ENCODE measurements at regions not wholly inside any gene's neighbourhood (a gene's known extent, or its start where the extent isn't known, plus 50 kb on each side); places are given as distances from the start of the nearest gene placed in this dataset.

DNA sequence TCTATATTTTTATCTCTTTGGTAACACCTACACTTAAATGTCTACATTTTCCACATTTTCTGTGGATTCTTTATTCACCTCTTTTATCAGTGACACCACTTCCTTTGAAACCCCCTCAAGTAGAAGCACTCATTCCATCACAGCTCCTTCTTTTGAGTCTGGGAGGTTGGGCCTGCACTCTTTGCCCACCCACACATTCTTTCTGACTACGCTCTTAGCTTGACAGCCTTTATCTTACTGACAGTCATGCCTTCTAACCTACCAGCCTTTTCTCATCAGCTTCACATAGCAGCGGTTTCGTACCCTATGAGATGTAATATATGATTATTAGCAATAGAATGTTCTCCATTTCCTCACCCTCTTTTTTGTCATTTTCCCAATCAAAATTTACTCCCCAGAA lies 151.9 kb downstream of the TNFSF18 start:
- H3K27ac ChIP-seq: no peak overlapping the region
- H3K36me3 ChIP-seq (ENCODE audit: insufficient read depth, low read length): no peaks in the 10 kb centered on the region
- H3K9ac ChIP-seq (ENCODE audit: insufficient read length): no peak overlapping the region
- H3K9me3 ChIP-seq (ENCODE audit: low read depth, low read length): no peaks in the 10 kb centered on the region
- no peak for TF ChIP-seq EZH2 (IDR thresholded peaks at IDR 0.05)
- no peak for TF ChIP-seq FOXP2 (optimal IDR thresholded peaks at IDR 0.05; ENCODE audit: control extremely low read depth, extremely low read length, insufficient read depth)
- TF ChIP-seq POLR2AphosphoS5 (IDR thresholded peaks at IDR 0.05; ENCODE audit: borderline replicate concordance, low read depth, low read length): no peak
- H3K4me3 ChIP-seq: no peak overlapping the region
- DNase-seq (ENCODE audit: low read depth, low spot score): no peak

DNA sequence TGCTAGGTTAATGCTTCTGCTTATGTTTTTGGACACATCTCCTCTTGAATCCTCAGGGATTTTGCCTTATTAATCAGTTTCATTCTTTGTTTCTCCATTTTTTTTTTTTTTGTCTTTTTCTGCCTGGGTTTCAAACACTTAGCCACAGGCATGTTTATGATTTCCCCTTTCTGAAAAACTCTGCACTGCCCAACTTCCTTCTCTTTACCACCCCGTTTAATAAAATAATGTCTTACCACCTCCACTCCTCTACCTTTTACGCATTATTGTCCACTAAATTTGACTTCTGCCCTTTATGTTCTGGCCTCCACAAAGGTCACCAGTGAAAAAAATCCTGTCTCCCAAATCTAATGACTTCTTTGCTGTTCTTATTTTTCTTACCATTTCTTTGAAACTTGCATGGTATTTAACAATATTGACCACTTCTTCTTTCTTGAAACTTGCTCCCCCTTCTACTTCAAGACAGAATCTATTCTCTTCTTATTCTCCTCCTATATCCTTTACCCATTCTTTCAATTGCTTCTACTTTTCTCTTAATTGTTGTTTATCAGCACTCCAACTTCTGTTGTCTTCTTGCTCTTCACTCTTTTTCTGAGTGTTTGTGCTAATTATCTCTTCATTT lies 150.3 kb downstream of the TNFSF18 start:
- Histone ChIP-seq H3K36me3 (ENCODE audit: insufficient read depth, low read length) (no peaks in the 10 kb centered on the region), H3K27ac (no peak overlapping the region), H3K9ac (ENCODE audit: insufficient read length) (no peak overlapping the region), H3K4me3 (no peak overlapping the region), H3K9me3 (ENCODE audit: low read depth, low read length) (no peaks in the 10 kb centered on the region)
- TF ChIP-seq FOXP2 (optimal IDR thresholded peaks at IDR 0.05; ENCODE audit: control extremely low read depth, extremely low read length, insufficient read depth) (no peak), POLR2AphosphoS5 (IDR thresholded peaks at IDR 0.05; ENCODE audit: borderline replicate concordance, low read depth, low read length) (no peak), EZH2 (IDR thresholded peaks at IDR 0.05) (no peak)
- DNase-seq (ENCODE audit: low read depth, low spot score): no peak

DNA sequence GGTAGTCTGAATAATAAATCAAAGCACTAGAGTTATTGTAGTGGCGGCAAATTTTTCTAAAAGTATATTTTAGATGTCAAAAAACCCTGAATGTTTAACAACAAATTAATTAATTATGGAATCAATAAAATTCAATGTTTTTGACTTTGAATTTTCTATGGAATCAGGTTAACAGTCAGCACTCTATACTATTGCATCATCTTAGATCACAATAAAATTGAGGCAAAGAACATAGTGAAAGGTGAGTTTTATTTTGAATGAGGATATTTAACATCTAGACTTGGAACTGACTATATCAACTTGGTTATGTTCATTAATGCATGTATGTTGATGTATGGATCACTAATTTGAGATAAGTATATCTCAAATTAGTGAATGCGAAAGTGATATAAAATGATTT lies 148.5 kb downstream of the TNFSF18 start:
- Histone ChIP-seq H3K36me3 (ENCODE audit: insufficient read depth, low read length) (no peaks in the 10 kb centered on the region), H3K9ac (ENCODE audit: insufficient read length) (no peak overlapping the region), H3K27ac (no peak overlapping the region), H3K9me3 (ENCODE audit: low read depth, low read length) (no peaks in the 10 kb centered on the region), H3K4me3 (no peak overlapping the region)
- TF ChIP-seq FOXP2 (optimal IDR thresholded peaks at IDR 0.05; ENCODE audit: control extremely low read depth, extremely low read length, insufficient read depth) (no peak), POLR2AphosphoS5 (IDR thresholded peaks at IDR 0.05; ENCODE audit: borderline replicate concordance, low read depth, low read length) (no peak), EZH2 (IDR thresholded peaks at IDR 0.05) (no peak)
- DNase-seq (ENCODE audit: low read depth, low spot score): no peak

DNA sequence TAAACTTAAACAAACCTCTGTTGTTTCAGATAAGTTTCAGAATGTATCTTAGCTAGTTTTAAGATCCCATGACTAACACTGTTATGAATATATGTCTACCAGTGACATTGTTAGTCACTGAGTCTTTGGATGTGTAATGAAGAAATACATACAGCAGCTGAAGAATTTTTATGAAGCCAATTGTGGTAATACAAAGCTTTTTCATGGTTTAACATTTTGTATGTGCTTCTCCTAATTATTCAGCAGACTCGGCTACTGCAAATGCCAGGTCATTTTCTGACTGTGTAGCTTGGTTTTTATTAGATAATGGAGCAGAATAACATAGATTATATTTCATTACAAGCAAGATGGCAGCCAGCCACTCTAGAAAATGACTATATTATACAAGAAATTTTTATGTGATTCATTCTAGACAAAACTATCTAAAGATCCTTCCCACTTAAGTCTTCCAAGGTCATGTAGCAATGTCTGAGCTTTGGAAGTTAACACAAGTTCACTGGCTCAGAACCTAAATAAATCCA lies 147.8 kb downstream of the TNFSF18 start:
- no peak overlapping the region for H3K27ac ChIP-seq
- no peak for DNase-seq (ENCODE audit: low read depth, low spot score)
- H3K9ac ChIP-seq (ENCODE audit: insufficient read length): no peak overlapping the region
- H3K36me3 ChIP-seq (ENCODE audit: insufficient read depth, low read length): no peaks in the 10 kb centered on the region
- no peak overlapping the region for H3K4me3 ChIP-seq
- TF ChIP-seq FOXP2 (optimal IDR thresholded peaks at IDR 0.05; ENCODE audit: control extremely low read depth, extremely low read length, insufficient read depth): no peak
- no peak for TF ChIP-seq EZH2 (IDR thresholded peaks at IDR 0.05)
- no peak for TF ChIP-seq POLR2AphosphoS5 (IDR thresholded peaks at IDR 0.05; ENCODE audit: borderline replicate concordance, low read depth, low read length)
- H3K9me3 ChIP-seq (ENCODE audit: low read depth, low read length): no peaks in the 10 kb centered on the region

DNA sequence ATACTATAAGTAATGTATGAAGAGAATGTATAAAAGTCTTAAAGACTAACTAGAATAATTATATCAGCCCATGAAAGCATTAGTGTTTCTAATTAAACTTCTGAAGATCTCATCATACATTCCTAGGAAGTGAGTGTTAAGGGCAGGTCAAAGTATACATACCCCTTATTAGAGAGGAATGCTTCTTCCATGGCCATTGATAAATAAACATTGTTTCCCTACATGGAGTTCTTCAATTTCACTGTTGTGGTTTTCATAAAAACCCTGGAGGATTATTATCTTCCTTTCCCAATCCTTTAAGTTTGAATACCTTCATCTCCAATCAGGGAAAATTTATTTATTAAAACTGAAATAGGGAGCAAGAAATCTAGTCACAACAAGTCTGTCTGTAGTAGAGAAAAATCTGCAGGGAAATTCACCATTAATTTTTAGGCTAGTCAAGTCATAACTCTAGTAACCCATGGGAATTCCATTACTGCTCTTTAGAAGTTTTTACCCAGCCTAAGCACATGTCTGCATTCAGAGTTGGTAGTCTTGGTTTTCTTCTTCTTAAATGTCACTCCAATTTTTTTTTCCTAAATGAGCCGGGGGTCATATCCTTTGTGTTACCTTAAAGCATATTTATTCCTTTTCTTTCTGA lies 147.0 kb downstream of the TNFSF18 start:
- no peaks in the 10 kb centered on the region for H3K36me3 ChIP-seq (ENCODE audit: insufficient read depth, low read length)
- H3K4me3 ChIP-seq: no peak overlapping the region
- no peak overlapping the region for H3K27ac ChIP-seq
- DNase-seq (ENCODE audit: low read depth, low spot score): no peak
- no peak for TF ChIP-seq EZH2 (IDR thresholded peaks at IDR 0.05)
- TF ChIP-seq FOXP2 (optimal IDR thresholded peaks at IDR 0.05; ENCODE audit: control extremely low read depth, extremely low read length, insufficient read depth): no peak
- no peaks in the 10 kb centered on the region for H3K9me3 ChIP-seq (ENCODE audit: low read depth, low read length)
- no peak overlapping the region for H3K9ac ChIP-seq (ENCODE audit: insufficient read length)

DNA sequence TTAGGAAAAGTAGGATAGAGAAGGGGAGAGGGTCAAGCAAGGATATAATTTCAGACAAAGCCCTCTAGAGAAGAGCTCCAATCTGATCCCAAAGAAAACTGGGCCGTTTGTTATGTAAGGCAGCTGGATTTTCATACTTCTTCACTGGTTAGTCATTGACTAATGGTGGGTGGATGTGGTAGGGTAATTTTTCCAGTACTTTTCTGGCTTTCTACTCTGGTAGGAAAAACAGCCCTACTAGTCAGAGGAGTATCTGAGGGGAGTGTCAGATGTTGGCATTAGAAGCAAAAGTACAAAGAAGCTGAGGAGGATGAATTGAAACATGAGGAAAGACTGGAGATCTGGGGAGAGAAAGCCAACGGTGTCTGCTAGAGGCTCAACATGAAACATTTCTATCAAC lies 145.3 kb downstream of the TNFSF18 start:
- H3K9me3 ChIP-seq (ENCODE audit: low read depth, low read length): no peaks in the 10 kb centered on the region
- H3K9ac ChIP-seq (ENCODE audit: insufficient read length): no peak overlapping the region
- no peaks in the 10 kb centered on the region for H3K36me3 ChIP-seq (ENCODE audit: insufficient read depth, low read length)
- no peak overlapping the region for H3K27ac ChIP-seq
- H3K4me3 ChIP-seq: no peak overlapping the region
- TF ChIP-seq POLR2AphosphoS5 (IDR thresholded peaks at IDR 0.05; ENCODE audit: borderline replicate concordance, low read depth, low read length) (no peak), FOXP2 (optimal IDR thresholded peaks at IDR 0.05; ENCODE audit: control extremely low read depth, extremely low read length, insufficient read depth) (no peak), EZH2 (IDR thresholded peaks at IDR 0.05) (no peak)
- no peak for DNase-seq (ENCODE audit: low read depth, low spot score)

DNA sequence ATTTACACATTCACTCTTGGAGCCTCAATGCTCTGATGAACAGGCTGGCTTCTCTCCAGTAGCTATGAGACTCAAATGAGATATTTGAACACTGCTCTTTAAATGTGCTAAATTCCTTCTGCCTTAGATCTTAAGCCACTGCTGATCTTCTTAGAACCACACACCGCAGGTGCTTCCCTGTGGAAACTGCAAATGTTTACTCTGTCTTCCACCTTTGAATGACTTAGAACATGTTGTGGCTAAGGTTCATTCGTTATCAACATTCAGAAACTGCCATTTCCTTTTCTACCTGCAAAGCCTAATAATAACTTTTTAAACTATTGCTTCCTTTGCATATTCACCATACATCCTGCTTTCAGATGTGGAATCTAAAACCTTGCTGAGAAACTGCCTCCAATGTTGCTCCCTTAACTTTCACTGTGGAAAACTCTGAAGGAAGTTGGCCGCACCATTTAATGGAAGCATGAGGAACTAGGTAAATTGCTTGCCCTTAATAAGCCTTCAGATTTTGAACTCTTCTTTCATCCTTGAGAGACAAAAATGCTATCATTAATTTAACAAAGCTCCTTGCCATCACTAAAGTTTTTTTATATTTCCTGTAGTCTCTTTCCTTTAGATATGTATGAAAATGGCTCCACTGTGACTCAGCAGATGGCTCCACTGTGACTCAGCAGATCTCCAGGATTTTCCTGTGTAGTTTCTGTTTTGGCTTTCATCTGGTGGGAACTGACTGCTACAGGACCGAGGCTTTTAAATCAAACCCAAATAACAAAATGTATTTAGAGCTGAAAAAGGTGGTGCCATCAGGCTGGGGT lies 143.8 kb downstream of the TNFSF18 start:
- H3K9ac ChIP-seq (ENCODE audit: insufficient read length): no peak overlapping the region
- no peak for DNase-seq (ENCODE audit: low read depth, low spot score)
- TF ChIP-seq EZH2 (IDR thresholded peaks at IDR 0.05) (no peak), POLR2AphosphoS5 (IDR thresholded peaks at IDR 0.05; ENCODE audit: borderline replicate concordance, low read depth, low read length) (no peak), FOXP2 (optimal IDR thresholded peaks at IDR 0.05; ENCODE audit: control extremely low read depth, extremely low read length, insufficient read depth) (no peak)
- H3K27ac ChIP-seq: no peak overlapping the region
- H3K4me3 ChIP-seq: no peak overlapping the region
- H3K9me3 ChIP-seq (ENCODE audit: low read depth, low read length): no peaks in the 10 kb centered on the region
- no peaks in the 10 kb centered on the region for H3K36me3 ChIP-seq (ENCODE audit: insufficient read depth, low read length)

DNA sequence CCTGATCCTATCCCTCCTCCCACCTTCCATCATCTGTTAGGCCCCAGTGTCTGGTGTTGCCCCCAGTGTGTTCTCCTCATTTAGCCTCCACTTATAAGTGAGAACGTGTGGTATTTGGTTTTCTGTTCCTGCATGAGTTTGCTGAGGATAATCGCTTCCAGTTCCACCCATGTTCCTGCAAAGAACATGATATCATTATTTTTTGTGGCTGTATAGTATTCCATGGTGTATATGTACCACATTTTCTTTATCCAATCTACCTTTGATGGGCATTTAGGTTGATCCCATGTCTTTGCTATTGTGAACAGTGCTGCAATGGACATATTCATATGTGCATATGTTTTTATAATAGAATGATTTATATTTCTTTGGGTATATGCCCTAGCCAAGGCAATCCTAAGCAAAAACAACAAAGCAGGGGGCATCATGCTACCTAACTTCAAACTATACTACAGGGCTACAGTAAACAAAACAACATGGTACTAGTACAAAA lies 142.9 kb downstream of the TNFSF18 start:
- Histone ChIP-seq H3K27ac (no peak overlapping the region), H3K9me3 (ENCODE audit: low read depth, low read length) (no peaks in the 10 kb centered on the region), H3K36me3 (ENCODE audit: insufficient read depth, low read length) (no peaks in the 10 kb centered on the region), H3K4me3 (no peak overlapping the region), H3K9ac (ENCODE audit: insufficient read length) (no peak overlapping the region)
- TF ChIP-seq POLR2AphosphoS5 (IDR thresholded peaks at IDR 0.05; ENCODE audit: borderline replicate concordance, low read depth, low read length) (no peak), EZH2 (IDR thresholded peaks at IDR 0.05) (no peak), FOXP2 (optimal IDR thresholded peaks at IDR 0.05; ENCODE audit: control extremely low read depth, extremely low read length, insufficient read depth) (no peak)
- no peak for DNase-seq (ENCODE audit: low read depth, low spot score)

All from SK-N-MC (cell line).